ENCODE measurements at regions not wholly inside any gene's neighbourhood (a gene's known extent, or its start where the extent isn't known, plus 50 kb on each side); places are given as distances from the start of the nearest gene placed in this dataset.

DNA sequence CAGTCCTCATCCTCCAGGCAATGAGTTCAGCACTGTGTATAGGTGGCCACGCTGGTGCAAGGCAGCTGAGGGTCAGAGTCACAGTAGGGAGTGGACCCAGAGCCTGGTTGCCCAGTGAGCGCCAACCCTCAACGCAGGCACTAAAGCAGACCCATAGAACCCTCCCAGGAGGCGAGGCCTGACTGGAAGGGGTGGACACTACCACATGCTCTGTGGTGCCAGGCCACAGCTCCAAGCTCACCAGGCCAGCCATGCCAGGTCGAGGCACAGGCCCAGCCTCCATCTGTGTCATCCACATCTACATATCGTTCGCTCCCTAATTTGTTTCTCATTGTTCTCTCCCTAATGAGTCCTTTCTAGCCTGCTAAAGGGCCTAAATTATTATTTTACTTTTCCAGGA, 165.8 kb upstream of the GPR12 start:
- TF ChIP-seq, protein P1, sequence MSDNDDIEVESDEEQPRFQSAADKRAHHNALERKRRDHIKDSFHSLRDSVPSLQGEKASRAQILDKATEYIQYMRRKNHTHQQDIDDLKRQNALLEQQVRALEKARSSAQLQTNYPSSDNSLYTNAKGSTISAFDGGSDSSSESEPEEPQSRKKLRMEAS (IDR thresholded peaks at IDR 0.05; ENCODE audit: low read depth, low read length): no peak
- TF ChIP-seq, protein P2, sequence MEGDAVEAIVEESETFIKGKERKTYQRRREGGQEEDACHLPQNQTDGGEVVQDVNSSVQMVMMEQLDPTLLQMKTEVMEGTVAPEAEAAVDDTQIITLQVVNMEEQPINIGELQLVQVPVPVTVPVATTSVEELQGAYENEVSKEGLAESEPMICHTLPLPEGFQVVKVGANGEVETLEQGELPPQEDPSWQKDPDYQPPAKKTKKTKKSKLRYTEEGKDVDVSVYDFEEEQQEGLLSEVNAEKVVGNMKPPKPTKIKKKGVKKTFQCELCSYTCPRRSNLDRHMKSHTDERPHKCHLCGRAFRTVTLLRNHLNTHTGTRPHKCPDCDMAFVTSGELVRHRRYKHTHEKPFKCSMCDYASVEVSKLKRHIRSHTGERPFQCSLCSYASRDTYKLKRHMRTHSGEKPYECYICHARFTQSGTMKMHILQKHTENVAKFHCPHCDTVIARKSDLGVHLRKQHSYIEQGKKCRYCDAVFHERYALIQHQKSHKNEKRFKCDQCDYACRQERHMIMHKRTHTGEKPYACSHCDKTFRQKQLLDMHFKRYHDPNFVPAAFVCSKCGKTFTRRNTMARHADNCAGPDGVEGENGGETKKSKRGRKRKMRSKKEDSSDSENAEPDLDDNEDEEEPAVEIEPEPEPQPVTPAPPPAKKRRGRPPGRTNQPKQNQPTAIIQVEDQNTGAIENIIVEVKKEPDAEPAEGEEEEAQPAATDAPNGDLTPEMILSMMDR (IDR thresholded peaks at IDR 0.05; ENCODE audit: low read depth, low read length): no peak
- TF ChIP-seq POLR2A (IDR thresholded peaks at IDR 0.05; ENCODE audit: extremely low read depth, insufficient read length): no peak
